GM19025 (cell line): ENCODE measurements at regions not wholly inside any gene's neighbourhood (a gene's known extent, or its start where the extent isn't known, plus 50 kb on each side); places are given as distances from the start of the nearest gene placed in this dataset.

ENCODE experiments used
- ATAC-seq: cut with Tn5 transposase; IDR thresholded peaks from one replicate; pipeline ENCODE4 v1.9.1; 2021; ENCODE audit warnings: mild to moderate bottlenecking, low read depth, moderate library complexity; ENCODE audit not compliant: unreplicated experiment

GRCh38 chr4:111678479-111678878 is 466.8 kb upstream of the FAM241A start:
- ATAC-seq, result no peak

DNA sequence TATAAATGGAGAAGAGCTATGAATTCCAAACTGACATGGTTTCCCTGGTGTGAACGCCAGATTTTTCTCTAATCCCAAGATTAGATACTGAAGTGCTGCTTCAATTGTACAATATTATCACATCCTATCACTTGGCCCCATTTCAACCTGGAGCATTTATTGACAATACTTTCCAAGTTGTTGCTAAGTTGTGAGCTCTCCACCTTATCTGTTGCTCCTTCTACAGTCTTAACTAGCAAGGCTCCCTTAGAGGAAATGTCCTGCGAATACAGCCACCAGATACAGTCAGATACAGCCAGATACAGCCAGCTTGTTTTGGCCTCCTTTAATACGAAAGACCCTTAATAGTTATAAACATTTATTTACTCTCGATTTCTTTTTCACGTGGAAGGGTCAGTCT is 466.3 kb upstream of the FAM241A start:
- ATAC-seq, result no peak

GRCh38 chr4:111681270-111681669 is 464.0 kb upstream of the FAM241A start:
- ATAC-seq, result no peak

GRCh38 chr4:111681751-111682150 is 463.5 kb upstream of the FAM241A start:
- no peak for ATAC-seq

DNA sequence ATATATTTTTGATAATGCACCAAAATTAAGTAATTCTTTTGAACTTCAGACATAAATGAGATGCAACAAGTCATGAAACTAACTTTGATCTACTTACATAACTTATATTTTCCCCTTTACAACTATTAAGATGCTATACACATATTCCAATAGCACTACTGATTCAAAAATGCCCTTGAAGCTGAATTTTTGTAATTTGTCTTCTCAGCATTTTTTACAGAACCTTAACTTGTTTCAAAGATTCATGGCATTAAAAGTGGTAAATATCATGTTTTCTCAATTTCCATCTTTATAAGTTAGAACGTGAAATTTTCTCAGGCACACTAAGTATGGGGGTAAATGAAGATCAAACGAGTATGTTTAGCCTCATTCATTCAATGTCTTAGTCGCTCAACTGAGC is 460.0 kb upstream of the FAM241A start:
- ATAC-seq, result no peak

DNA sequence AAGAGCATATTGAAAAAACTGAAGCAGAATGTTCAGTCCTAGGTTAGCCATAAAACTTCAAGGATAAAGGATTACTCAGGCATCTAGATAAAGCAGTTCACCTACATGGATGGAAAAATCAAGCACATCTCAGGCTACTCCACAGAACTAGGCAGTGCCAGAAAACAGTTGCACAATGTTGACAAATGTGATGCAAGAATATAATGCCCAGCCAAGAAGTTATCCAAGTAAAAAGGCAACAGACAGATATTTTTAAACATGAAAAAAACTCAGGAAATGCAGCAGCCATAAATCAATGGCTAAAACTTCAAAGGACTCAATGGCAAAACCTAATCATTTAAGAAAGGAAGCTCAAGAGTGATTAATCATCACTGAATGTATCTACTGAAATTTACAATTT is 456.0 kb upstream of the FAM241A start:
- ATAC-seq, result no peak

DNA sequence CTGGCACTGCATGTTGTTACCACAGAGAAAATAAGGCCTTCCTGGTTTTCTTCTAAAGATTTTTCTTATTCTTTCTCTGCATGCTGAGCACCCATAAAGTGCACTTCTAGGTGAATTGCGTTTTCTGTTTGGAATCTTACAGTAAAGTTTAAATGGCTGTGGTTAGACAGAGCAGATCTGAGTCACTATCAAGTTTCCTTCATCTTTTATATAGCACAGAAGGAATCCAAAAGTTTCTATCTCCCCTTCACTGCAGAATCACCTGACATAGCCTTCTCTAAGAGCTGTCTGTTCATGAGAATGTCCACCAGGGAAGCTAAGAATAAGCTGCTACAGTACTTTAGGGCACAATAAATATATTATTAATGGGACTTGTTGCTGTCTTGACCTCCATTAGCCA is 455.5 kb upstream of the FAM241A start:
- no peak for ATAC-seq

DNA sequence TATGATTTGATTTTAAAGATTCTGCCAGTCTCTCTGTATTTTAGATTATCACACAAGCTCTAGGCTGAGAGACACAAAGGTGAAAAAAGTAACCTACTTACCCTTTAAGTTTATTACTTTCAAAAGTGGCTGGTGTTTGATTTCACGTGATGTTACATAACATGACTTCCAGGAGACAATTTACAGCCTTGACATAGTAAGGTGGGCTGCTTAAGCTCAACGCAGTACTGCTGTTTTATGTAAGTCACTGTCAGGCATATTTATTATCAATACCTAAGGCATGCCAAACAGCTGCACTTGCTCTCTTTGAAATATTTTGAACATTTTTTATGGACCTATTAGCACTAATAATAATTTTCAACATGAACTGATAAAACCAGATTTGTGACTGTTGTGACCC is 451.5 kb upstream of the FAM241A start:
- ATAC-seq, result no peak

GRCh38 chr4:111695677-111696076 is 449.6 kb upstream of the FAM241A start:
- ATAC-seq, result no peak

DNA sequence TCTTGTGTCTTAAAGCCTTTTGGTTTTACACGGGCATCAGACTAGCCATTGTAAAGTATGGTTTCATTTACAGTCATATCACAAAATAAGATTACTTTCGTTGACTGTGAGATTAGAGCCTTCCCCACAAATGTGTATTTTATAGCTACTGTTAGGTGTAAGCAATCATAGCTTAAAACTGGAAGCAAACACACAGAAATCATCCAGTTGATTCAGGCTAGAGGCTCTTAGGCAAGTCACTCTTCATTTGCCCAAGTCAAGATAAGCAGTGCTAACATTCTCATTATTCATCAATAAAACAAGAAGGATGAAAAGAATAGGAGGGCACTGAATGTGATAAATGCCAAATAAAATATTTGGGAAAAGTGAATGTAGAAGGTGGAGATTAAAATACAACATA is 448.7 kb upstream of the FAM241A start:
- no peak for ATAC-seq

DNA sequence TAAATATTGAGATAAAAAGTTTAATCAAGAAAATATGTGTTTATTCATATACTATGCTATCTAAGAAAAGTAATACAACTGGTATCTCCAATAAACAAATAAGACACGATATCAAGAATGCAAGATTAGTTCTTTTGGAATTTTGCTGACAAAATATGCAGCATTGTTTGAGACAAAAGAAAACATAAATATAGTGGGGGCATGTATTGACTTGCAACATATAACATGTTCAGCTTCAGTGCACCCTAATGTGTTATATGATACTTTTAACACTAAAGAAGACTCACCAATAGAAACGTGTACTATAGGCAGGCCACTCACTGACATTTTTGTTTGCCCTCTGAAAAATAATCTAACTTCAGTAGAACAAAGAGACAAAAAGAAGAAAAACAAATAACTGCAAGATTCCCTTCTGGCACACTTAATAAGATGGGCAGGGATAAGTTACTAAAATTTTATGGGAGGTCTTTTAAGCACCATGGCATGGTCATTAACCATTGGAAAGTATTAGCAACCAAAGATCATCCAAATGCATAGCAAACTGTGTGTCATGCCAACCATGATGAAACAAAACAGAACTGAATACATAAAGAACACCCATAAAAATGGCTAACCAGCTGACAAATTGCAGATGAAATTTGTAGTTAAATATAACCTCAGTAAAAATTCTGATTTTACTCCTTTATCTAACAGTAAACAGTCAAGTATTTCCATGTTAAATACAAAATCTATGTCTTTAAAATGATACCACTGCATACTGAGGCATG is 447.9 kb upstream of the FAM241A start:
- ATAC-seq, result no peak

- no peak for ATAC-seq
Measured at GRCh38 chr4:111698361-111698760, 446.9 kb upstream of the FAM241A start.

- ATAC-seq, result no peak
Measured at GRCh38 chr4:111699165-111699564, 446.1 kb upstream of the FAM241A start.

DNA sequence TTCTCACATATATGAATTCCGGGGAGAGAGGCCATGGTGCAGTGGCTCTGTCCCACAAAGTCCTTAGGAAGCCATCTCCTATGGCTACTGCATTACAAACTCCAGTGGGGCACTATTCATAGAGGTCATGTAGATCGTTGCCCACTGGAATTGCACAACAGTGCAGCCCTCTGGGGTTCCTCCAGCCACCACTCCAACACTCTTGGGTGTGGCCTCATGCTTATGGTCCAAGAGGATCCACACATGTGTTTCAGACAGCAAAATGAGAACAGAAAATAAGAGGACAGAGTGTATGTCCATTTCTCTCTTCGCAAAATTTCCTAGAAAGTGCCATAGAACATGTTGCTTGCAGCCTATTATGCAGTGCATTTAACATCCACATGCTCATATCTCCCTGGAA is 444.2 kb upstream of the FAM241A start:
- no peak for ATAC-seq

- no peak for ATAC-seq
Measured at GRCh38 chr4:111707491-111707890, 437.8 kb upstream of the FAM241A start.

DNA sequence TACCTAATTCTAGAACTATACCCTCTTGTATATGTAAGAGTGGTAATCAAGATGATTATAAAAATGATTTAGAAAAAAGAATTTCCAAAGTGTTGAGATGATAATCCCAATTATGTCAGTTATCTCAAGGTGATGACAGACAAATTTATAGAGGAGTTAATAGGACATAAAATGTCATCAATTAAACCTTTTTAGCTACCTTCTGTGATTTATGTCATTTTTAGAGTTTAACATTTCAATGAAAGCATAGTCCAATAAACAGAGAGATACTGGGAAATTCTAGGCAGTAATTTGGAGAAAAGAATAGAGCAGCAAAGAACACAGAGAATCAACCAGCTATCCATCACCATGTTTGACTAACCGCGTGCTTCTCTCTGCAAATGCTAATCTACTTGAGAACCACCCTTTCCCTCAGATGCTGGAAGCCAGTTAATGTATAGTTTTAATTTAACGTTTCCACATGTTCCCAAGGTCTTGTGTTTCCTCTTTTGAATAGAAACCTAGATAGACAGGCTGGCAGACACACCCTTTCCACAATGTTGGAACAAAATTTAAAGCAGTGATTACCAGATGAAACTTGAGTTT is 433.1 kb upstream of the FAM241A start:
- ATAC-seq, result no peak

DNA sequence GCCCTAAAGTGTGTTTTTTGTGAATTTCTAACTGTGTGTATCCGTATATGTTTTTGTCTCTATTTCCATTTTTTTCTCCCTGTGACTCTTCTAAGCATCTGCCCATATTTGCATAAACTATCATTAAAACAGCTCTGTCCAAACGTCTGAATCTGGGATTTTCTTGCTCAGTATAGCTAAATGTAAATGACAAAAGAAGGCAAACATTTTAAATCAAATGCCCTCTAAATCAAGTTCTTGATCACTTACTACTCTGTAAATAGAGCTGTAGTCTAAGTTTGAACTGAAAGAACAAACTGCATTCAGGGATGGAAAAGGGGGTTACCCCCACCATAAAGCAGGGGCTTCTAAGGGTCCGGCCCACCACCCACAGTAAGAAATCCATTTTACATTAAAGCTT is 432.0 kb upstream of the FAM241A start:
- ATAC-seq, result no peak

GRCh38 chr4:111717921-111718320 is 427.3 kb upstream of the FAM241A start:
- no peak for ATAC-seq

- no peak for ATAC-seq
Measured at GRCh38 chr4:111718763-111719559, 426.3 kb upstream of the FAM241A start.

DNA sequence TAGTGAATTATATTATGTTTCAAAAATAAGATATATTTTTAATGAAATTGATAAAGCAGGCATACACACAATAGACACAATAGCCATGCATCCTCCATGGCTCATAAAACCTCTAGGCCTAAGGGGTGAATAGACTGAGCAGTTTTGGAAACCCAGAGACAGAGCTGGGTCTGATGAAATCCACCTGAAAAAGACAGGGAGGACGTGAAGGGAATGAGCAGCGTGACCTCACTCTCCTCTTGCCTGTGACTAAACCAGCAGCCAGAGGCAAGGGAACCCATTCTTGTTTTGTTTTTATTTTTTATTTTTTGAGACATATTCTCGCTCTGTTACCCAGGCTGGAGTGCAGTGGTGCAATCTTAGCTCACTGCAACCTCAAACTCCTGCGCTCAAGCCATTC is 424.4 kb upstream of the FAM241A start:
- no peak for ATAC-seq

GRCh38 chr4:111722213-111722720 is 423.0 kb upstream of the FAM241A start:
- no peak for ATAC-seq
